ENCODE measurements at regions not wholly inside any gene's neighbourhood (a gene's known extent, or its start where the extent isn't known, plus 50 kb on each side); places are given as distances from the start of the nearest gene placed in this dataset.

DNA sequence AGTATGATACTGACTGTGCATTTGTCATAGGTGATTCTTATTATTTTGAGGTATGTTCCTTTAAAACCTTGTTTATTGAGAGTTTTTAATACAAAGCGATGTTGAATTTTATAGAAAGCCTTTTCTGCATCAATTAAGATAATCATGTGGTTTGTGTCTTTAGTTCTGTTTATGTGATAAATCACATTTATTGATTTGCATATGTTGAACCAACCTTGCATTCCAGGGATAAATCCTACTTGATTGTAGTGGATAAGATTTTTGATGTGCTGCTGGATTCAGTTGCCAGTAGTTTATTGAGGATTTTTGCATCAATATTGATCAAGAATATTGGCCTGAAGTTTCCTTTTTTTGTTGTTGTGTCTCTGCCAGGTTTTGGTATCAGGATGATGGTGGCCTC, 158.0 kb downstream of the CENPF start:
- TF ChIP-seq, protein P1, sequence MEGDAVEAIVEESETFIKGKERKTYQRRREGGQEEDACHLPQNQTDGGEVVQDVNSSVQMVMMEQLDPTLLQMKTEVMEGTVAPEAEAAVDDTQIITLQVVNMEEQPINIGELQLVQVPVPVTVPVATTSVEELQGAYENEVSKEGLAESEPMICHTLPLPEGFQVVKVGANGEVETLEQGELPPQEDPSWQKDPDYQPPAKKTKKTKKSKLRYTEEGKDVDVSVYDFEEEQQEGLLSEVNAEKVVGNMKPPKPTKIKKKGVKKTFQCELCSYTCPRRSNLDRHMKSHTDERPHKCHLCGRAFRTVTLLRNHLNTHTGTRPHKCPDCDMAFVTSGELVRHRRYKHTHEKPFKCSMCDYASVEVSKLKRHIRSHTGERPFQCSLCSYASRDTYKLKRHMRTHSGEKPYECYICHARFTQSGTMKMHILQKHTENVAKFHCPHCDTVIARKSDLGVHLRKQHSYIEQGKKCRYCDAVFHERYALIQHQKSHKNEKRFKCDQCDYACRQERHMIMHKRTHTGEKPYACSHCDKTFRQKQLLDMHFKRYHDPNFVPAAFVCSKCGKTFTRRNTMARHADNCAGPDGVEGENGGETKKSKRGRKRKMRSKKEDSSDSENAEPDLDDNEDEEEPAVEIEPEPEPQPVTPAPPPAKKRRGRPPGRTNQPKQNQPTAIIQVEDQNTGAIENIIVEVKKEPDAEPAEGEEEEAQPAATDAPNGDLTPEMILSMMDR (IDR thresholded peaks at IDR 0.05; ENCODE audit: insufficient read depth, low read depth, low read length) = no peak
- TF ChIP-seq EZH2 (IDR thresholded peaks at IDR 0.05; ENCODE audit: insufficient read depth, low read length) = no peak

Measured in astrocyte (in vitro differentiated cells and primary cell).